Ecto neural progenitor cell (in vitro differentiated cells): ENCODE measurements at regions not wholly inside any gene's neighbourhood (a gene's known extent, or its start where the extent isn't known, plus 50 kb on each side); places are given as distances from the start of the nearest gene placed in this dataset.

ENCODE experiments used
- DNase-seq: peaks from one replicate; pipeline ENCODE4 v3.0.0-alpha.2; 2018; ENCODE audit warnings: low spot score

DNA sequence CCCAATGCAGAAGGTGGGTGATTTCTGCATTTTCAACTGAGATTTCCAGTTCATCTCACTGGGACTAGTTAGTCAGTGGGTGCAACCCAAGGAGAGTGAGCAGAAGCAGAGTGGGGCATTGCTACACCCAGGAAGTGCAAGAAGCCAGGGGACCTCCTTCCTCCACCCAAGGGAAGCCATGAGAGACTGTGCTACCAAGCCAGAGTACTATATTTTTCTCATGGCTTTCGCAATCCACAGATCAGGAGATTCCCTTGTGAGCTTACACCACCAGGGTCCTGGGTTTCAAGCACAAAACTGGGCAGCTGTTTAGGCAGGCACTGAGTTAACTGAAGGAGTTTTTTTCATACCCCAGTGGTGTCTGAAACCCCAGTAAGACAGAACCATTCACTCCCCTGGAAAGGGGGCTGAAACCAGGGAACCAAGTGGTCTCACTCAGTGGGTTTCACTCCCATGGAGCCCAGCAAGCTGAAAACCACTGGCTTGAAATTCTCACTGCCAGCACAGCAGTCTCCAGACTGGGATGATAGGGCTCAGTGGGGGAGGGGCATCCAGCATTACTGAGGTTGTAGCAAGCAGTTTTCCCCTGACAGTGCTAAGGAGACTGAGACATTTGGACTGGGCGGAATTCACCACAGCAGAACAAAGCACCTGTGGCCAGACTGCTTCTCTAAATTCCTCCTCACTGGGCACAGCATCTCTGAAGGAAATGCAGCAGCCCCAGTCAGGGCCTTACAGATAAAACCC, 903.4 kb downstream of the TECRL start:
- DNase-seq: peak; percentile 44

DNA sequence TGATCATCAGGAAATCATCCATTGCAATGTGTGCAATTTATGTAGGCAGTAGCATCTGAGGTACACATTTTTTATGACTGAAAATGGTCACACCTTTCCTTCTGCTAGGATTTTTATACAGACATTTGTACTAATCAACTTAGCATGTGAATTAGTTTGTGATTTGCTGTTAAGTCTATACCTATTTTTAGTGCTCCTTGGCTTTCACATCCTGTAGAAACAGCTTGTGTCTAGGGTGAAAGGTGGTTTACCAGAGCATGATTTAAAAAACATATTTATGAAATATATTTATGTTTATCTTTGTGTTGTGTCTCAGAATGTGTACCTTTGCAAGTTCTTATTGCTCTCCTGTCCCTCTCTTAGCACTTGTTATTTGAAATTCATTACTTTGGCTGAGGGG, 916.0 kb downstream of the TECRL start:
- DNase-seq: no peak

DNA sequence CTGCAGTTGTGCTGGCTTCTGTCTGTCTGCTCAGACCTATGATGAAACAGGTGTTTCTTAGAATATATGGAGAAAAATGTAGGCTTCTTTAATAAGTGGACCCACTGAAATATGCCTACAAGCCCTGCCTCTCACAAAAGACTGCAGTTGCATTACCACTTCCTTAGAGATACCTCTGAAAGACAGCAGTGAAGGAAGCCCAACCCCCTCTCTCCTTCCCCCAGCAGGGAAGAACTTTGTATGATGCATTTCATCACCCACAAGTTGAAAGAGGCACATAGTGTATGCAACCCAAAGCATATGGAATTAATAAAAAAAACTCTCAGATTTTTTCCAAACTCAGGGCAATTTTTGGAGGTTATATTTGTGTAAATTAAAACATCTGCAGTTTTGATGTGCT, 916.7 kb downstream of the TECRL start:
- no peak for DNase-seq

DNA sequence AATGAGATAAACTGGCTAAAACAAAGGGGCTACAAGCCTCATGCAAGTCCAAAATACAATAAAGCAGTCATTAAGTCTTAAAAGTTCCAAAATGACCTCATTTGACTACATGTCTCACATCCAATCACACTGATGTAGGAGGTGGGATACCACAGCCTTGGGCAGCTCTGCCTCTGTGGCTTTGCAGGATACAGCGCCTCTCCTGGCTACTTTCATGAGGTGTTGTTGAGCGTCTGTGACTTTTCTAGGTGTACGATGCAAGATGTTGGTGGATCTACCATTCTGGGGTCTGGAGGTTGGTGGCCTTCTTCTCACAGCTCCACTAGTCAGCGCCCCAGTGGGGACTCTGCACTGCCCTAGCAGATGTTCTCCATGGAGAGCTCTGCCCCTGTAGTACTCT, 944.9 kb downstream of the TECRL start:
- DNase-seq: no peak

DNA sequence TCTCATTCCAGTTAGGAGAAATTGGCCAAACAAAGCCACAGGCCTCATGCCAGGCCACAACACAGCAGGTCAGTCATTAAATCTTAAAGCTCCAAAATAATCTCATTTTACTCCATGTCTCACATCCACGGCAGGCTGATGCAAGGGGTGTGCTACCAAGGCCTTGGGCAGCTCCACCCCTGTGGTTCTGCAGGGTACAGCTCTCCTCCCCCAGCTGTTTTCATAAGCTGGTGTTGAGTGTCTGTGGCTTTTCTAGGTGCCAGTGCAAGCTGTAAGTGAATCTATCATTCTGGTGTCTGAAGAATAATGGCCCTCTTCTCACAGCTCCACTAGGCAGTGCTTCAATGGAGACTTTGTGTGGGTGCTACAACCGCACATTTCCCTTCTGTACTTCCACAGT, 949.2 kb downstream of the TECRL start:
- DNase-seq: no peak

DNA sequence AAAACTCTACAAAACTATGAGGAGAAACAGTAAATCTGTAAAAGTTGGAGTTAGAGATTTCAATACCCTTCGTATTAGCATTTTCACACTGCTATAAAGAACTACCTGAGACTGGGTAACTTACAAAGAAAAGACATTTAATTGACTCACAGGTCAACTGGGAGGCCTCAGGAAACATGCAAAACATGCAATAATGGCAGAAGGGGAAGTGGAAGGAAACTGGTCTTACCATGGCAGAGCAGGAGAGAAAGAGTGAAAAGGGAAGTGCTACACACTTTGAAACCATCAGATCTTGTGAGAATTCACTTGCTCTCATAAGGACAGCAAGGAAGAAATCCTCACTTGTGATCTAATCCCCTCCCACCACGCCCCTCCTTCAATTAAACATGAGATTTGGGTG, 949.9 kb downstream of the TECRL start:
- no peak for DNase-seq

DNA sequence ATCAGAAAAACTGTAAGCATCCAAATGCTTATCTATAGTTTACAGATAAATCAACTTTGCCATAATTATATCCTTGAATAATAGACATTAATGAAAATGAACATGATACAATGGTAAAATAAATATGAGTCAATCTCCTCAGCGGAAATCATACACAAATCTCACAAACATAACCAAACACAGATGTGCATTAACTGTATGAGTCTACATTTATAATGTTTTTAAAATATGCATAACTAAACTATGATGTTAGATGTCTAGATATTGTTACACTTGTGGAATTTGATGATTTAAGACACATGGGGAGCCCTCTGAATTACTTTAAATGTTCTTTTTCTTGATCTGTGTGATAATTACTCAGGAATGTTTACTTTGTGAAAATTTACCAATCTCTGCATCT, 951.2 kb downstream of the TECRL start:
- no peak for DNase-seq

DNA sequence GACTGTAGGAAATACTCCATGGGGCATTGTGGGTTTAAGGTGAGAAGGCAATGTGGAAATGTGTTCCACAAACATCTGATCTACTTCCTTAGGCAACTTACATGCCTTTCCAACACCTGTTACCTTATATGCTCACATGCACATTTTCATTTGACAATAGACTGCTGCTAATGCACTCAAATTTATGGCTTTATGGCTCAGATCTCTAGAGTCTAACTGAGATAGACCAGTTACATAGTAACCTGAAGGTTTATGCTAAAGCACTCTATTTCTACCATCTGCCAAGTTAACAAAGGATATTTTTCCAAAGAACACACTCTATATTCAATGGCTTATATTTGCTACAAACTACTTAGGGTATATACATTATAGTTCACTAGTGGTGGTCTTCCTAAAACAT, 969.0 kb downstream of the TECRL start:
- DNase-seq: no peak

DNA sequence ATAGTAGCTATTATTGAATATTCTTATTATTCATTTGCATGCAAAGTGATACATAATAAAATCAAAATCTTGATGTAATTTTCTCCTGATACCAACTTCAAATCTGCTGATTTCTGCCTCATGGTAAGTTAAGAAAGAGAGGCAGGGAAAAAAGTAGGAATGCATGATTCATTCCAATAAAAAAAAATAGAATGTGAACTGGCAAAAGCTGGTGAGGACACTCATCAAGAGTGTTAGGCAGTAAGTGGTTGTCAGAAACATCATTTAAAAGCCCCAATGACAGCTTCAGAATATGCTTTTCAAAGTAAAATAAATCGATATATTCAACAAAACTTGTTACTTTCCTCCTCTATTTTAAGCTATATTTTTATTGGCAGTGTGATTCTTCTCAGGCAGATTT, 979.1 kb downstream of the TECRL start:
- DNase-seq: no peak

DNA sequence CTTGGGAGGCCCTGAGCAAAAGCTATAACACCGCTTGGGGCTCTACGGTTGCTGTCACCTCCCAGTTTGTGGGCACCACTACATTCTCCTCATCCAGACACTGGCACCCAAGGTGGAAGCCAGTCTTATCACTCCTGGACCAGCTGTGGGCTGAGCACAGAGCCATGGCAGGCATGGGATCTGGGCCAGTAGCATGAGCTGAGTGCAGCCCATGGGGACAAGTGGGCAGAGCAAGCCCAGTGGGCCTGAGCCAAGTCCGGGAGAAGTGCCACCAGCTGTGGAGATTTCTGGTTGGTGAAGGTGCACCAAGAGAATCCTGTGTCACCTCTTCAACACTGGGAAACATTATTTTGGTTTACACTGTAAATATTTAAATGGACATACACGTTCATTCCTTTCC, 1013.0 kb downstream of the TECRL start:
- no peak for DNase-seq

DNA sequence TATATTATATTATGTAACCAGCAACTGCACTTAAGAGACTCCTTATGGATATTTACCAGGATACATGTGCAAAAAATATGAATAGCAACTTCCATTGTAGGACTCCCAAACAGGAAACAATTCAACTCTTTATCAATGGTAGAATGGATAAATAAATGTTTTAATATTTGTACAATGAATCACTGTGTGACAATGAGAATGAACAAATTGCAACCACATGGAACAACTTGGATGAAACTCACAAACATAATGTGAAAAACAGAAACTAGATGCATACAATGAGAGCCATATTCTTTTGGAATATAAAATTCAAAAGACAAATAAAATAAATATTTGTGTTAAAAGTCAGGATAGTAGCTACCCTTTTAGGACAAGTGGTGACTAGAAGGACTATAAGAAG, 1015.7 kb downstream of the TECRL start:
- no peak for DNase-seq

DNA sequence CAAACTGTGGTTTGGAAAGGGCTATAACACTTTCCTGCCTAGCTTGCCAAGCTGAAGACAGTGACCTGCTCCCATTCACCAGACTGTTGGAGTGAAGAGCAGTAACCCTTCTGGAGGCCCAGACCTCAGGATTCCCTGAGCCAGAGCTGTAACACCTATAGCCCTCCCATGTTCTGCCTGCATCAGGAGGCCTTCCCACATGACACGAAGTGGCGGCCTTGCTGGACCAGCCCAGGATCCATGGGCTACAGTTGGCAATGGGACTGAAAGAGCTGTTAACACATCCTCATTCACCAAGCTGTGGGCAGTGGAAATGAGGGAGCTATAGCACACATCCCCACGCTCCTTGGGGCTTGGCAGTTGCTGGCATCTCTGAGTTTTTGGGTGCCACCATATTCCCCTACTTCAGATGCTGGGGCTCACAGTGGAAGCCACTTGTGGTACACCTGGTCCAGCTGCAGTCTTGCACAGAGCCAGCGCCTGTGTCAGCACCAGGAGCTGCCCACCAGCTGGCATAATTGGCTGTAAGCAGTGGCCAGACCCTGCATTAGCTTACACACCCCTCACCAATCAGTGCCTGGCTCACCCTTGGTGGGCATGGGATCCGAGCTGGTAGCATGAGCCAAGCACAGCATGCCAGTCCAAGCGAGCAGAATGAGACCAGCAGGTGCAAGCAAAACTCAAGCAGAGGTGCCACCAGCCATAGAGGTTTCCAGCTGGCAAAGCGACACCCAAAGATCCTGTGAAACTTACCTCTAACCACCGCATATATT, 1029.3 kb downstream of the TECRL start:
- DNase-seq: no peak

DNA sequence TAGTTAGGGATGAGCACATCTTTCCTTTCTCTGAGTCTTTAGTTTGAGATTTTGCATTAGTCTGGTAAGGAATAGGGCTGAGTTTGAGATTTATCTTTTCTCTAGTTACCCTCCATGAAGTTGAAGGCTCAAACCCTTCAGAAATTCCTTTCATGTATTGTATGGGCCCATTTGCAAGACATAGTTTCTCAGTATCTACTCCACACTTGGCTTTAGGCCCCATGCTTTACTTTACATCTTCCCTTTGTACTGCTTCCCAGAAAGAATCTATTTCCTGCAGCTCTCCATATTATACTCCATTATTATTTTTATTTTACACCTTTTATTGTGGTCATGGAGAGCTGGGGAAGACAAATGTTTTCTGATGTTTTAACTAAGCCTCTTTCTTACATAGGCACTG, 1038.2 kb downstream of the TECRL start:
- DNase-seq: no peak

DNA sequence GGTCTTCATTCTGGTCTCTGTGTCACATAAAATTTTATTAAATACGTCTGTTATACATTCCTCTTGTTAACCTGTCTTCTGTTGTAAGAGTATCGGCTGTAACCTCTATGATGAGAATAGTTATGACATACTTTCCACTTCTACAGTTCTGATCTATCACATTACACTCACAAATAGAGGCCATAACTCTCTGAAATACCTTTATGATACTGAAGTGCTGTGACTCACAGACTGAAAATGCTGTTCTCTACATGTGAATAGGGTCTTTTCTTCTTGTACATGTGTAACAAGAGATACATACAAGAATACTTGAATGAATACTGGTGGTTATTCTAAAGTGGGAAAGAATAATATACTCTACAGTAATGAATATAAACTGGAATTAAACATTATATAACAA, 1047.6 kb downstream of the TECRL start:
- no peak for DNase-seq

DNA sequence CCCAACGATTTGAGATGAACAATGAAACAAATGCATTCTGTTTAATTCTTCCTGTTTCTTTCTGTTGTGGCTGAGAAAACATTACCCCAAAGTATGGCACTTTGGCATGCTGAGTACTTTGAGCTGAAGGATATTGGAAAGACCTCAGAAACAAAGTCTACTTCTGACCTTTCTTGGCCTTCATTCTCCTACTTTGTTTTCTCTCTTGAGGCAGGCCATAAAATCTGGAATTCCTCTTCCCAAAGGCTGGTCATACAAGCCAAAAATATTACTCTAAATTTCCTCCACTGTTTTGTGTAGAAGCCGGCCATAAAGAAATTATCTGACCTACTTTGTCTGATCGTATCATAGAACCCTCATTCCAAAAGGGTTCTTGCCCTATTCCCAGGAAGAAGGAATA, 1048.2 kb downstream of the TECRL start:
- DNase-seq: no peak

DNA sequence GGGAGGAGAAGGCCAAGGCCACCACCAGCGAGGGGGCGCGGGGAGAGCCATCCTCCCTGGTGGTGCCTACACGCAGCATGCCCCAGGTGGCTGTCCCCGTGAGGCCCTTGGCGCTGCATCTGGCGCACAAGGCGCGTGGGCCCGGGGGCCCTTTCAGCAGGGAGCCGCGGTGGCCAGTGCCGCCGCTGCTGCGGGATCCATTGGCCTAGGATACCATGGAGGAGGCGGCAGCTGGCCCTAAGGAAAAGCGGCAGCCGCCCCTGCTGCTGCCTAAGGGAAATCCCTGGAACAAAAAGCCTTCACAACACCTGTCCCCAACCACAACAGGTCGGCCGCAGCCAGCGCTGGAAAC, 1059.6 kb downstream of the TECRL start:
- no peak for DNase-seq

DNA sequence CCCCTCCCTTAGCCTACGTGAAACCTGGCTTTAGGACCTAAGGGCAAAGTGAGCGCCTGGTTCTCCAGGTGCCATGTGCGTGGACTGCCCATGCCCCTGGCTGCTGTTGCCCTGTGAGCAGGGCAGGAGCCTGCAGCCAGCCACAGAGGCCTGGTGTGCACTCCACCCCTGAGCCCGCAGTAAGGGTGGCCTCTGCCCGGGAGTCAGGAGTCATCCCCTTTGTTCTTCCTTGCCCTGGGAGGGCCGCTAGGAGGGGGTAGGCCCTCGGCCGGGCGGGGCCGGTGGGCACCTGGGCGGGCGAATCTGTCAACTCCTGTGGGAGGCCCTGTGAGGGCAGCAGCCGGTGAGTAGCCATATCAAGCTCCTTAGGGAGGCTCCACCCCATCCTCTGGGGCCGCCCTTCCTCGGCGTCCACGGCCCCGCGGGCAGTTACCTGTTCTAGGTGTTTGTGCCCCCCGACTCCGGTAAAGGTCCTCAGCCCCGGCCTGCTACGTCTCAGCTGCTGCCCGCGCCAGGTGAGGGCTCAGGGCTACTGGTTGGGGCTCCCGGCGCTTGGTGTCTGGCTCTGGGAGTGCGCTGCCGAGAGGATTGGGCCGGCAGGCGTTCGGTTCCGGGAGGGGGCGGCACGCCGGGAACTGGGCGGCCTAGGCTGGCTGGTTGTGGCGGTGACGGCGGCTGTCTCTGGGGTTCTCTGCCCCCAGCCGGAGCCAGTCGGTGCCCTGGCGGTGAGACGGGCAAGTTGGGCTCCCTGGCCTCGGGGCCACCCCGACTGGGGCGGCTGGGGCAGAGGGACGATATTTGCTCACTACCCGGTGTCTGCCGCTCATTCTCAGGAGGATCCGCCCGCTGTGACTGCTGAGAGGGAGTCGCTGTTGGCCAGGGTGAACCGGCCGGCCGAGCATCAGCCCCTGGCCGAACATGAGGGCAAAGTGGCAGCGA, 1060.2 kb downstream of the TECRL start:
- no peak for DNase-seq

DNA sequence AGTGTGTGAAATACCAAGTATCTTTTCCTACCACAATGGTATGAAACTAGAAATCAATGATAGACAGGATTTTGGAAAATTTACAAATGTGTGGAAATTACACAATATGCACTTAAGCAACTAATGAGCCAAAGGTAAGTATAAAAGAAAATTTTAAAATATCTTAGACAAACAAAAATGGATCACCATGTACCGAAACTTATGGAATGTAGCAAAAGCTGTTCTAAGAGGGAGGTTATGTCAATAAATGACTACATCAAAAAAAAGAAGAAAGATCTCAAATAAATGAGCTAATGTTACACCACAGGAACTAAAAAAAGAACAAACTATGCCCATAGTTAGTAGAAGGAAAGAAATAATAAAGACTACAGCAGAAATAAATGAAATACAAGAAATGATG, 1084.1 kb downstream of the TECRL start:
- DNase-seq: no peak

DNA sequence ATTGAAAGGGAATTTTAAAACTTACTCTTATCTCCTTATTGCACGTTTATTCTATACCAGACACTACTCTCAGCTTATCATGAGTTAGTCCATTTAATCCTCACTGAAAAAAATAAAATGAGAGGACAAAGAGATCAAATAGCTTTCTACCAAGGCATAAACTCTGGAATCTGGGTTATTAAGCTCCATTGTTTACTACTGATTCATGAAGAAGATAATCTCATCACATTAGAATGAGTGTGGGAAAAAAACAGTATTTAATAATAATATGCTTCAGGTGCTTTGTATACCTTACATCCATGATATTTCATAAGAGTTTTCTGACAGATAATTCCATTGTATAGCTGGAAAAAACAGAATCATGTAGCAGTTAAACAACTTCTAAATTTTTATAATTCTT, 1092.6 kb downstream of the TECRL start:
- no peak for DNase-seq

DNA sequence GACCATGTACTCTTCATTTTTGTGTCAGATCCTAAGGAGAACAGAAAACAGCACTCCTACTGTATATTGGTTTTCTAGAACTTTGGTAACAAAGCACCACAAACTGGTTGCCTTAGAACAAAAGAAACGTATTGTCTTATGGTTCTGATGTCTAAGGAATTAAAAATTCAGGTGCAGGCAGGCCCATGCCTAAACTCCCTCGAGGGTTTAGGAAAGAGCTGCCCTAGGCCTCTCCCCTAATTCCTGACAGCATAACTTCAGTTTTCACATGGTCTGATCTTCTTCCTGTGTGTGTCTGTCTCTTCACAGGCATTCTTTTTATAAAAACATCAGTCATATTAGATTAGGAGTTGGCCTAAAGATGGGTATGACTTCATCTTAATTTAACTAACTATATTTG, 1093.6 kb downstream of the TECRL start:
- DNase-seq: no peak

DNA sequence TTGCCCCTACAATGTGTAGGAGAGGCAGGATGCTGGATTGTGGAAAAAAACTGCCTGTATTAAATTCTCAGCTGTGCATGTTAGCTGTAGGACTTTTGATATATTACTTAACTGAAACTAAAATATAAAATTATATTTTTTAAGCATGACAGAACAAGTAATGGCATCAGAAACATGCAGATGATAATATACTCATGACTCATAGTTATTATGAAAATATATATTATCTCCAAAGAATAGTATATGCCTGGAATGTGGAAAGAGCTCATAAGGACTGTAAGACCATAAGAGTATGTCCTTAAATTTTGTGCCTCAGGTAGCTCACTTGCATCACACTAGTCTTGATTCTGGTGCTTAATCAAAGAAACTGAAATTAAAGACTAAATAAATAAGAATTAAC, 1100.6 kb downstream of the TECRL start:
- DNase-seq: no peak

DNA sequence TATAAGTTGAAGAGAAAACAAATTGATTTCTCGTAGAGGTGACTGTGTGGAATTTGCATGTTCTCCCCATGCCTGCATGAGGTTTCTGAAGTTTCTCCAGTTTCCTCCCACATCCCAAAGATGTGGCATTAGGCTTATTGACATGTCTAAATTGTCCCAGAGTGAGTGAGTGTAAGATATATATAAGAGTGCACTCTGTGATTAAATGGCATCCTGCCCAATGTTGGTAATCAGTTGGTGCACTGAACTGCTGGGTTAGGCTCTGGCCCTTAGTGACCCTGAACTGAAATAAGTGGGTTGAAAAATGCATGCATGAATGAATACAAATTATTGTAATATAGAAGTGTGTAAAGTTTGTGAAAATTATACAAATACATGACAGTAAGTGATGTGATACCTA, 1106.5 kb downstream of the TECRL start:
- DNase-seq: no peak

DNA sequence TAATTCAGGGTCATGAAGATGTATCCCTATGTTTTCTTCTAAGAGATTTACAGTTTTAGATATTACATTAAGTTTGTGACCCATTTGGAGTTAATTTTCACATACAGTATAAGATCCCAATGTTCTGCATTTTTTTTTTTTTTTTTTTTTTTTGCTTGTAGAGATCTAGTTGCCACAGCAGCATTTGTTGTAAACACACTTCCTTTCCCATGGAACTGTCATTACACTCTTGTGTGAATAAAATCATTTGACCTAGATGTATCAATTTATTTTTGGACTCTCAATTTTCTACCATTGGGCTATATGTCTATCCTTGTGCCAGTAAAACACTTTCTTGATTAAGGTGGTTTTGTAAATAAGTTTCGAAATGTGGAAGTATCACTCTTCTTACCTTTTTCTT, 1107.2 kb downstream of the TECRL start:
- no peak for DNase-seq
